H54 (cell line): ENCODE measurements at regions not wholly inside any gene's neighbourhood (a gene's known extent, or its start where the extent isn't known, plus 50 kb on each side); places are given as distances from the start of the nearest gene placed in this dataset.

ENCODE experiments used
- DNase-seq: peaks from one replicate; pipeline ENCODE4 v3.0.0; 2011; ENCODE audit warnings: low spot score, mixed read lengths; ENCODE audit not compliant: insufficient read length
- FAIRE-seq: peaks from 3 replicates; lab custom pipeline; 2011; peaks lifted over from hg19 to GRCh38; lab: Jason Lieb, UNC
- POLR2A ChIP-seq: IDR thresholded peaks from 2 replicates; pipeline ENCODE4 v1.6.1; 2011; ENCODE audit warnings: low read depth, mild to moderate bottlenecking, low read length

DNA sequence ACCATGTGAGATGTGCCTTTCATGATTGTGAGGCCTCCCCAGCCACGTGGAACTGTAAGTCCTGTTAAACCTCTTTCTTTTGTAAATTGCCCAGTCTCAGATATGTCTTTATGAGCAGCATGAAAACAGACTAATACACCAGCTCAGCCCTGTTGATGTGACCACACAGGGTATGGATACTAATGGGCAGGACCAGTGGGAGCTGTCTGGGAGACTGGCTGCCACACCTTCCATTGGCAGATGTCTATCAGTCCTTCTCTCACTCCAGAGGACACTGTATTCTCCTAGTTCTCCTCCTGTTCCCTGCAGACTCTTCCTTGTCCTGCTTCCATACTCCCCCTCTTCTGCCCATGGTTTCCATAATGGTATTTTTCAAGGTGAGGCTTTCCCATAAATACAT, 104.4 kb downstream of the PRLHR start:
- FAIRE-seq (no peak), DNase-seq (no peak)
- TF ChIP-seq POLR2A = no peak

DNA sequence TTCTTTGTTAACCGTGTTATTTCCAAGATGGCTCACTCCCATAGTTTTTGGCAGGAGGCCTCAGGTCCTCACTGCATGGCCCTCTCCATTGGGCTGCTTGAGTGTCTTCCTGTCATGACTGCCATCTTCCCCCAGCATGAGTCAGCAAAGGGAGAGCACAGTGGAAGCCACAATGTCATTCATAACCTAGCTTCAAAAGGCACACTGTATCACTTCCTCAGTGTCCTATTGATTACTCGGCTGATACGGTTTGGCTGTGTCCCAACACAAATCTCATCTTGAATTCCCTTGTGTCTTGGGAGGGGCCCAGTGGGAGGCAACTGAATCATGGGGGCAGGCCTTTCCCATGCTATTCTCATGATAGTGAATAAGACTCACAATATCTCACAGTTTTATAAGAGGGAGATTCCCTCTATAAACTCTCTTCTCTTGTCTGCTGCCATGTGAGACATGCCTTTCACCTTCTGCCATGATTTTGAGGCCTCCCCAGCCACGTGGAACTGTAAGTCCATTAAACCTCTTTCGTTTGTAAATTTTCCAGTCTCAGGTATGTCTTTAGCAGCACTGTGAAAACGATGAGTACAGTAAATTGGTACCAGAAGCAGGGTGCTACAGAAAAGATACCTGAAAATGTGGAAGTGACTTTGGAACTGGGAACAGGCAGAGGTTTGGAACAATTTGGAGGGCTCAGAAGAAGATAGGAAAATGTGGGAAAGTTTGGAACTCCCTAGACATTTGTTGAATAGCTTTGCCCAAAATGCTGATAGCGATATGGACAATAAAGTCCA, 106.5 kb downstream of the PRLHR start:
- DNase-seq = no peak
- no peak for TF ChIP-seq POLR2A
- FAIRE-seq = no peak

DNA sequence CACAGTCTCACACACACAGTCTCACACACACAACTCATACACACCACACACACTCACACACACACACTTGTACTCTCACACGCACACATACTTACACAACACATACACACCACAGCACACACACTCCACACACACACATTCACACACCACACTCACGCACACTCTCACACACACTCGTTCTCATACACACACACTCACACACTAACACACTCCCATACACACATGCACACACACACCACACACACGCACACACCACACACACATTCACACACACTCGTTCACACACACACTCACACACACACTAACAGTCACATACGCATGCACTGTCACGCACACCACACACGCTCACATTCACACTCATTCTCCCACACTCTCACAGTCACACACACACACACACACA, 109.8 kb downstream of the PRLHR start:
- TF ChIP-seq POLR2A = no peak
- no peak for FAIRE-seq

DNA sequence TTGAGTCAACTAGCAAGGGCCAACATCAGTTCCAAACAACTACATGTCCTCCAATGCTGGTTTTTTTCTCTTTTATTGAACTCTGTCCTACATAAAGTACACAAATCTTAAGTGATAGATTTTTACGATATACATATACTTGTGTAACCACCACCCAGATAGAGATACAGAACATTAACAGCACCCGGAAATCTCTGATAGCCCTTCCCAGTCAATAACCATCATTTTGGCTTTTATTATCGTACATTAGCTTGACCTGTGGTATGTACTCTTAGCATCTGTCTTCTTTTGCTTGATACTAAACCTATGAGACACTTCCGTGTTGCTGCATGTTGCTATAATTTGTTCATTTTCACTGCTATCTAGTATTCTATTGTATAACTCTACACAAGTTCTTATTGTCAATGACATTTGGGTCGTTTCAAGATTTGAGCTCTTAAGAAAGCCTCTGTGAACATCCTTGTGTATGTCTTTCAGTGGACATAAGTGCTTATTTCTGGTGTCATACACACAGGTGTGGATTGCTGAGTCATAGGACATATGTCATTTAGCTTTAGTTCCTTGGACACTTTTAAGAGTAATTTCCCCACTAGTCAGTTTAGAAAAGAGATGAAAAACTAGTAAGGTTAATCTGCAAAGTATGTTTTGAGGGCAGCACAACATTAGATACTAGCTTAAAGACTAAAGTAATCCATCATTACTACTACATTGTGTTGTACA, 111.1 kb downstream of the PRLHR start:
- TF ChIP-seq POLR2A = no peak
- no peak for FAIRE-seq
- DNase-seq = no peak

More for the DNA sequence above, 109.8 kb downstream of the PRLHR start:
- DNase-seq = no peak

DNA sequence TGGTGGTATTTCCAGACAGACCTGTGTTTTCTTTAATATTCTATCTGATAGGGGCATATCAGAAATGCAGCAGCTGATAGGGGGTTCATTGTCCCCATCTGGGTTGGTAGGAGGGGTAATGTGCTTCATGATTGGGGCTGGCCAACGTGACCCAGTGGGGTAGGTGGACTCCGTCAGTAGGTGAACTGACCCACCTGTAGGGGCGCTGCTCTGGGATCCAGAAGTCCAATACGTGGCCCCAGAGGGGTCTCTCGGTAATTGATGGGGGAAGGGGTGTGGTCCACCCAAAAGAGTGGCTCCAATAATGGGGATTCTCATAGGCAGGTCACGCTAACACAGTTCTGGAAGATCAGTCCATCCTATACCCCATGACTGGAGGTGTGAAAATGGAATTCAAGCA, 112.0 kb downstream of the PRLHR start:
- no peak for DNase-seq
- no peak for TF ChIP-seq POLR2A
- no peak for FAIRE-seq

DNA sequence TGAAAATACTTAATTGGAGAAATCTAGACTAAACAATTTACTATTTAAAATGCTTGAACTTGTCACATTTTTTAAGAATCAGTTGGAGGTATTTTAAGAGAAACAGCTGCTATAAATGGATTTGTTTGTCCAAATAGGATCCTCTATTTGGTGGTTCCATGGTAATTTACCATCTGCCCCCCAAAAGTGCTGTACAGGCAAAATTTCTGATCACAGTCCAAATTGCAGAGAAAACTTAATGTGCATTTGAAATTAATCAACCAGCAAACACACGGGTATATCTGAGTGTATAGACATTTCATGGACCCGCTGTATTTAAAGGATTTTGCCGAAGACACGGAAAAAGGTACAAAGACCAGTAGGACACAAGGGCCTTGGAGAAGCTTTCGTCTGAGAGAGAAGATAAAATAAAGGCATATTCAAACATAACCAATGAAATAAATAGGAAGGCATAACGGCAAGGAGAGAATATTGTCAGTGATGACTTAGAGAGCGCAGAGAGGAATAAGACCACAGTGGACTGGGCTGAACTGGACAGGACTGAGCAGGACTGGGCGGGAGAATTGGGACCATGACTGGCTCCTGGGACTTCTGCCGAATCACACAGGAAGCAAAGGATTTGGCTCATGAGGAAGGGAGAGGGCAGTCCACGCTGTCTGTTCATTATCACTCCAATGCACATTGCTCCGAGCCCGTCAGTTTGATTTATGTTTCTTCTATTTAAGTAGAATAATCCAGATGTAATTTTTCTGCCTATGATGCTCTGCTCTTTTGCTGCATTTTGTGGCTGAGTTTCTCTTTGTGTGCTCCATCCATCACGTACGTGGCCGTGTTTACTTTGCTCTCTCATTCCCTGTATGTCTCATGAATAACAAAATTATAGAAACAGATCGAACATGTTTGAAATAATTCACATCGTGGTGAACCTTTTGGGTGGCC, 112.8 kb downstream of the PRLHR start:
- DNase-seq (no peak), FAIRE-seq (no peak)
- no peak for TF ChIP-seq POLR2A

DNA sequence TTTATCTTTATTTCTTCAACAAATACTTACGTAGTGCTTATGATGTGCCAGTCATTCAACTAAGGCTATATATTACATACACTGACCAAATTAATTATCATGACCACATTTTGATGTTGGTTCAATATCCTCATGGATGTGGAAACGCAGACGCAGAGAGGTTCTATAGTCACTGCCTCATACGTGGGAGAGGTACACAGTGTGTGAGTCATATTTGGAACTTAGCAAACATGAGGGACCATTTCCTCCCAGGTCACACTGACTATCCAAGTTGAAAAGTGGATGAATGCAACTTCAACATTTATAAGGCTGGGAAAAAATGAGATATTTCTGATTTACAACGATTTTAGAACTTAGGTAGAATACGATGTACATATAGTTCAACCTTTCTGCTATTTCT, 113.6 kb downstream of the PRLHR start:
- no peak for DNase-seq
- TF ChIP-seq POLR2A = no peak
- FAIRE-seq = no peak

DNA sequence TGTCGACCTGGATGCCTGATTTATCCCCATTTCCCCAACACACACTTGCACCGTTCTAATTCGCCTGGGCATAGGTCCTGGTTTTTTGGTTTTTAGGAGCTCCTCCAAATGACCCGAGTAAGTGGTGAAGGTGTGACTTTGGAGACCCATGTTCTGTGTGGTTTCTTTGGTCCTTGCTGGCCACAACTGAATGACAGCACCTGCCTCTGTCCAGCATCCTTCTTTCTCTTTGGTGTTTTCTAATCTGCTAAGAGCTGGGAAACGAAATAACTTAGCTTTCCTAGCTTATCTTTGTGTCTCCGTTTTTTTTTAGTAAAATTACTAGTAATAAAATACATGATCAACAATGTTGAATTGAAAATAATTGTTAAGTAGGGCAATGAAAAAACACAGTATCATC, 120.2 kb downstream of the PRLHR start:
- FAIRE-seq = no peak
- TF ChIP-seq POLR2A = no peak
- no peak for DNase-seq

DNA sequence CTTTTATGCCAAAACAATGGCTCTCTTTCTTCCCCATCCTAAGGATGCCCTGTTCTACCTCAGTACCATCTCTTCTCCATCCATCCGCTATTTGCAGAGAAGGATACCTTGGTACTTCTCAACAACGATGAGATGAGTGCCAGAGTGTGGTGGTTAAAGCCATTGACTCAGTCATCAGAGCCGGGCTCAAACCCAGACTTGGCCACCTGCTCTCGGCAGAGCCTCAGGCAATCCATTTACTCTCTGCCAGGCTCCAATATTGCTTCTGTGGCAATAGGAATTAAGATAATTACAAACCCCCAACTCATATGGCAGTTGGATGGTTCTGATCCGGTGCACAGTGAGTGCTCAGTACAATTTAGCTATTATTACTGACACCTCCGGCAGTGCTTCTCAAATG, 121.3 kb downstream of the PRLHR start:
- DNase-seq = no peak
- FAIRE-seq = no peak
- no peak for TF ChIP-seq POLR2A

DNA sequence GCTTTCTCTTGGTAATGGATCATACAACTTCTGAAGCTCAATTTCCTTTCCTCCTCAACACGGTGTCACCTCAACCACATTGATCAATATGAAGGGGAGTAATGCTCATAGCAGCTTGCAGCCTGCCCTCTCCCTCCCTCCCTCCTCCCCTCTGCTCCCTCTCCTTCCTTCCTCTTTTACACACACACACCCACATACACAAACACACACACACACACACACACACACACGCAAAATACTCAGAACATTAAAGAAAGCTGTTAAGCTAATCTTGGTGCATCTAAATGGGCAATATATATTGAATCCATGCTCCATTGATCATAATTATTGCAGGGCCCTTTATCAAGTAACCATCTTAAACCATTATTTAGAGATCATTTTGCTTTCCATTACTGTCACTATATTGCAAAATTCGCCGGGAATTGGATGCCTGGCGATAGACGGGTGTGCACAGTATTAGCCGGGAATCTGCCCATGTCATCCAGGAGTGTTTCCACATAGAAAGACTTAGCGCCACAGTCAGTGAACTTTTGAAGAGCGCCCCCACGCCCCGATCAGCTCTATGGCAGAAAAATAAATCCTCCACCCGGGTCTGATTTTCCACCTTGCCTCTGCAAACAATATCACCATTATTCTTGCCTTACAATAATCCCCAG, 122.0 kb downstream of the PRLHR start:
- DNase-seq (no peak), FAIRE-seq (no peak)
- no peak for TF ChIP-seq POLR2A

DNA sequence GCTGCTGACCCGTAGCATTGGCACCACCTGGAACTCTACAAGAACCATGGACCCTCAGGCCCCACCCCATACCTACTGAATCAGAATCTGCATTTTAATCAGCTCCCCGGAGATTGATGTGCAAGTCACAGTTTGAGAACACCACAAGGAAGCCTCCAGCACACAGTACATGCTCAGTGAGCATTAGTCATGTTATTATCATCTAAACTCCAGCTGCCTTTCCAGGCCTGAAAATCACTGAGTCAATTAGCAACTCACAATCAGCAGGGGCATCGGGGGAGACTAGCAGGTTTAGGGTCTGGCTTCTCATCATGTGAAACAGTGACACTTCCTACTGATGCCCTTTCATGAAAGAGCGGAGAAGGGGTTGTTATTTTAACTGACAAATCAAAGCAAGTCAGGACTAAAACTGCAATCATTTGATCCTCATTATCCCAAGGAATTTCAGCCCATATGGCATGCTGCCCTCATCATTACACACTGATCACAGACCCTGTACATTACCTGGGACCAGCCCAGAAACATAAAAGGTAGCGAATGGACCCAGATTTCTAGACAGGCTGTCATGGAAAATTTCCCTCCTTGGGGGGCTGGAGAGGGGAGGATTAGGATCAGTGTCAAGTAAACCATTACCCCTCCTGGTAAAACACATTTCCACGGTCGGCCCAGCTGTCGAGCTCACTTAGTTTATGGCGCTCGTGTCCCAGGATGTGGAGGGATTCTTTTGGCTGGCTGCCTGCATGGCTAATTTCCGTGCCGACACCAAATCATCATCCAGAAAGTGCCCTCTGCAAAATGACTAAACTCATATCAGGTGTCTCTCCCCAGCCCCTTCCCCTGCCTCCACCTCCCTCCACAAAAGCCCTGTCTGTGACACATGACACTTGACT, 122.8 kb downstream of the PRLHR start:
- DNase-seq = no peak
- no peak for TF ChIP-seq POLR2A
- FAIRE-seq = no peak

DNA sequence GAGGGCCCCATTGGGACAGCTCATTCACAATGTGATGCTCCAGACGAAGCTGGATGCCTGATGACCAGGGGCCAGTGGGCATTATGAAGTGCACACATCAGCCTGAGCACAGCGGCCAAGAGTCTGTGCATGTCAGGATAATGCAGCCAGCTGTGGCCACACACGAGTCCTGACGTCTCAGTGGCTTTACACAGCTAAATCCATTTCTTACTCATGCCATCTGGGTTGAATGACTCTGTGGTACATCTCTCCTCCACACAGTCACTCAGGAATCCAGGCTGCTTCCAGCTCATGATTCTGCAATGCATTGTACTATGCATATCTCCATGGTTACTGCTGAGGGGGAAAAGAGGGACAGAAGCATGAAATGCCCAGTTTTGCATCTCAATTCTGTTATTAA, 123.6 kb downstream of the PRLHR start:
- DNase-seq = no peak
- no peak for FAIRE-seq
- TF ChIP-seq POLR2A = no peak
